Endothelial cell of umbilical vein (primary cell): ENCODE measurements at regions not wholly inside any gene's neighbourhood (a gene's known extent, or its start where the extent isn't known, plus 50 kb on each side); places are given as distances from the start of the nearest gene placed in this dataset.

Experiments used
- BruUV-seq: library from RNA; stranded (reverse); fragments of 400-500 nt; replicated peaks from 2 replicates; lab custom pipeline; 2021; lab: Mats Ljungman, UMichigan
- CTCF ChIA-PET: fragments of 300-600, 350-600 bp; sonication (Branson Sonifier 250); formaldehyde crosslinking; loops from one replicate; lab custom pipeline; 2021; ENCODE audit warnings: antibody characterized with exemption, inconsistent platforms; lab: Charles Lee
- POLR2A ChIA-PET: fragments of 300-600, 350-600 bp; sonication (Branson Sonifier 250); formaldehyde crosslinking; loops from one replicate; lab custom pipeline; 2021; ENCODE audit warnings: antibody characterized with exemption, inconsistent platforms; lab: Charles Lee
- DNase-seq: peaks from one replicate; pipeline ENCODE4 v3.0.0-alpha.2; 2011; ENCODE audit warnings: low read depth, low spot score
- FAIRE-seq: peaks from 2 replicates; lab custom pipeline; 2011; peaks lifted over from hg19 to GRCh38; lab: Jason Lieb, UNC
- H2AFZ ChIP-seq: 2 replicates; pipeline ENCODE4 v1.6.0; 2012; ENCODE audit warnings: low read depth, low read length, control low read depth, inconsistent platforms
- H3K27ac ChIP-seq: 2 replicates; pipeline ENCODE4 v1.5.1; 2011; ENCODE audit warnings: low read depth, mild to moderate bottlenecking, control low read depth, low read length, moderate library complexity; ENCODE audit not compliant: insufficient read depth
- H3K27me3 ChIP-seq, 2 experiments: 2 replicates each; pipeline versions ENCODE4 v1.6.0 to v1.6.1; 2011; ENCODE audit warnings: low read length in 2 of 2, mixed read lengths in 1 of 2; ENCODE audit not compliant: control insufficient read depth in 2 of 2, insufficient read depth in 2 of 2
- H3K36me3 ChIP-seq, 2 experiments: 2 replicates in 1 of 2; 3 replicates in 1 of 2; pipeline ENCODE4 v1.5.1; 2011; ENCODE audit warnings: low read length in 2 of 2, mild to moderate bottlenecking in 1 of 2, moderate library complexity in 1 of 2; ENCODE audit not compliant: control insufficient read depth in 2 of 2, insufficient read depth in 2 of 2; ENCODE audit errors: extremely low read depth in 1 of 2
- H3K4me1 ChIP-seq: 3 replicates; pipeline ENCODE4 v1.5.1; 2011; ENCODE audit warnings: mild to moderate bottlenecking, low read length; ENCODE audit not compliant: control insufficient read depth, insufficient read depth; ENCODE audit errors: extremely low read depth
- H3K4me2 ChIP-seq: 2 replicates; pipeline ENCODE4 v1.6.1; 2011; ENCODE audit warnings: low read length, control low read depth, mixed read lengths; ENCODE audit not compliant: insufficient read depth
- H3K4me3 ChIP-seq, 3 experiments: fragments of 200-600 bp in 1 of 3; sonication (generic), shearing (Covaris generic) in 1 of 3; replicated peaks in 1 of 3; 2 replicates each; pipeline ENCODE4 v1.5.1; 2011 to 2016; ENCODE audit warnings: control low read depth in 3 of 3, low read length in 3 of 3, mild to moderate bottlenecking in 2 of 3, inconsistent platforms in 1 of 3, low read depth in 1 of 3, moderate library complexity in 1 of 3; ENCODE audit not compliant: insufficient read depth in 1 of 3
- H3K79me2 ChIP-seq: 2 replicates; pipeline ENCODE4 v1.6.0; 2012; ENCODE audit warnings: low read length, inconsistent platforms; ENCODE audit not compliant: control insufficient read depth, insufficient read depth
- H3K9ac ChIP-seq: replicated peaks from 2 replicates; pipeline ENCODE3; 2011; ENCODE audit warnings: low read length, control low read depth; ENCODE audit not compliant: insufficient read depth; ENCODE audit errors: extremely low read depth
- H3K9me1 ChIP-seq: replicated peaks from 3 replicates; pipeline ENCODE4 v1.6.0; 2011; ENCODE audit warnings: mild to moderate bottlenecking, low read length; ENCODE audit not compliant: control insufficient read depth, insufficient read depth; ENCODE audit errors: extremely low read depth
- H3K9me3 ChIP-seq: replicated peaks from 2 replicates; pipeline ENCODE4 v1.5.1; 2012; ENCODE audit warnings: low read length, inconsistent platforms; ENCODE audit not compliant: control insufficient read depth, insufficient read depth
- H4K20me1 ChIP-seq: replicated peaks from 2 replicates; pipeline ENCODE3; 2011; ENCODE audit warnings: mild to moderate bottlenecking, low read length; ENCODE audit not compliant: control insufficient read depth, insufficient read depth; ENCODE audit errors: extremely low read depth
- CTCF ChIP-seq, 2 donors: IDR thresholded peaks; 1 replicate in 1 of 2; 2 replicates in 1 of 2; pipeline ENCODE4 v1.5.1; 2011; ENCODE audit warnings: low read length in 2 of 2, mild to moderate bottlenecking in 2 of 2, moderate library complexity in 2 of 2, control low read depth in 1 of 2, inconsistent platforms in 1 of 2, low read depth in 1 of 2; ENCODE audit not compliant: insufficient read depth in 1 of 2; ENCODE audit errors: extremely low read depth in 1 of 2
- EZH2 ChIP-seq: IDR thresholded peaks from 2 replicates; pipeline ENCODE4 v1.6.1; 2012; ENCODE audit warnings: borderline replicate concordance, low read depth, mild to moderate bottlenecking, moderate library complexity, low read length, inconsistent platforms; ENCODE audit not compliant: severe bottlenecking
- FOS ChIP-seq: IDR thresholded peaks from 2 replicates; pipeline ENCODE4 v1.6.1; 2011; ENCODE audit warnings: mild to moderate bottlenecking, low read length, moderate library complexity, borderline replicate concordance; ENCODE audit not compliant: insufficient read depth
- GATA2 ChIP-seq: IDR thresholded peaks from 2 replicates; pipeline ENCODE4 v1.7.0; 2011; ENCODE audit warnings: low read depth, mild to moderate bottlenecking, moderate library complexity, mixed read lengths, low read length; ENCODE audit not compliant: insufficient read length, insufficient read depth
- JUN ChIP-seq: IDR thresholded peaks from 2 replicates; pipeline ENCODE4 v1.6.1; 2011; ENCODE audit warnings: borderline replicate concordance, low read depth; ENCODE audit not compliant: insufficient read length, insufficient read depth
- MAX ChIP-seq: IDR thresholded peaks from 2 replicates; pipeline ENCODE4 v1.6.1; 2011; ENCODE audit not compliant: insufficient read depth, insufficient read length
- MYC ChIP-seq: IDR thresholded peaks from one replicate; pipeline ENCODE4 v1.6.1; 2011; ENCODE audit warnings: mild to moderate bottlenecking, low read depth, low read length
- POLR2A ChIP-seq: IDR thresholded peaks from 2 replicates; pipeline ENCODE4 v1.6.1; 2012; ENCODE audit warnings: low read depth, mild to moderate bottlenecking, control low read depth, low read length
- POLR2AphosphoS5 ChIP-seq: IDR thresholded peaks from 2 replicates; pipeline ENCODE4 v1.6.1; 2012; ENCODE audit warnings: low read depth, mild to moderate bottlenecking, control low read depth, low read length, moderate library complexity; ENCODE audit not compliant: insufficient read depth
- dilution Hi-C: fragments of 300-500 bp; cut with MboI; formaldehyde crosslinking; loops from one replicate; pipeline ENCODE4 v1.15.0; 2019; ENCODE audit warnings: low sequenced_read_pairs; ENCODE audit not compliant: extremely low pct_ligation_motif_present
- intact Hi-C: fragments of 100-400 bp; cut with micrococcal nuclease; formaldehyde crosslinking; loops from one replicate; pipeline ENCODE4 v1.10.0; 2022

GRCh38 chr2:160701822-160702221 is 208.2 kb upstream of the RBMS1 start:
- Histone ChIP-seq H3K4me1 (peaks cover 5% of the 10 kb centered on the region), H3K27me3 (no peaks in the 10 kb centered on the region), H3K4me3 (no peak overlapping the region), H3K9me1 (no peaks in the 10 kb centered on the region), H3K4me2 (no peak overlapping the region), H3K36me3 (no peaks in the 10 kb centered on the region), H3K79me2 (no peaks in the 10 kb centered on the region), H2AFZ (no peak overlapping the region), H3K27ac (no peak overlapping the region), H3K9me3 (no peaks in the 10 kb centered on the region), H3K9ac (no peak overlapping the region), H4K20me1 (no peaks in the 10 kb centered on the region)
- BruUV-seq: no TSS peak
- FAIRE-seq: no peak
- intact Hi-C loops (no loop called here), dilution Hi-C loops (no loop called here)
- ChIA-PET CTCF (no interaction called here), POLR2A (no interaction called here)
- no peak for DNase-seq
- TF ChIP-seq JUN (no peak), CTCF (IDR thresholded peaks at IDR 0.05; ENCODE audit: extremely low read depth in 1 of 2, insufficient read depth in 1 of 2, low read depth in 1 of 2, low read length in 2 of 2) (no peak), FOS (no peak), GATA2 (no peak), POLR2AphosphoS5 (no peak), MAX (no peak), POLR2A (no peak)

- FAIRE-seq (no peak), DNase-seq (no peak)
- Histone ChIP-seq H3K4me3 (no peak overlapping the region), H3K36me3 (no peaks in the 10 kb centered on the region), H4K20me1 (no peaks in the 10 kb centered on the region), H3K27me3 (no peaks in the 10 kb centered on the region), H3K79me2 (no peaks in the 10 kb centered on the region), H3K9me3 (no peaks in the 10 kb centered on the region), H3K9me1 (no peaks in the 10 kb centered on the region), H3K27ac (no peak overlapping the region), H3K4me2 (no peak overlapping the region), H3K4me1 (peaks cover 5% of the 10 kb centered on the region), H2AFZ (no peak overlapping the region), H3K9ac (no peak overlapping the region)
- dilution Hi-C loops (no loop called here), intact Hi-C loops (no loop called here)
- no peak for TF ChIP-seq GATA2
- TF ChIP-seq POLR2A: no peak
- no peak for TF ChIP-seq MYC
- no peak for TF ChIP-seq FOS
- TF ChIP-seq POLR2AphosphoS5: no peak
- TF ChIP-seq EZH2: no peak
- no peak for TF ChIP-seq MAX
- no peak for TF ChIP-seq CTCF (IDR thresholded peaks at IDR 0.05; ENCODE audit: extremely low read depth in 1 of 2, insufficient read depth in 1 of 2, low read depth in 1 of 2, low read length in 2 of 2)
- no peak for TF ChIP-seq JUN
- no TSS peak for BruUV-seq
- POLR2A ChIA-PET: no interaction called here
- CTCF ChIA-PET: no interaction called here
These were observed 209.1 kb upstream of the RBMS1 start for GRCh38 chr2:160702754-160703153.
